HFFc6 (cell line): ENCODE measurements at regions not wholly inside any gene's neighbourhood (a gene's known extent, or its start where the extent isn't known, plus 50 kb on each side); places are given as distances from the start of the nearest gene placed in this dataset.
"Not testable (repeated sequence)": the region's sequence is repeated elsewhere in the genome, so short reads cannot be mapped to it uniquely, and the experiment has no call there.

Experiments used
- DNase-seq: peaks from one replicate; pipeline ENCODE4 v3.0.0-alpha.2; 2018
- H3K27ac Mint-ChIP-seq: 2 replicates; pipeline ENCODE4 v1.8.0; 2020; ENCODE audit warnings: mild to moderate bottlenecking, mixed read lengths
- H3K27me3 Mint-ChIP-seq: 2 replicates; pipeline ENCODE4 v1.8.0; 2021; ENCODE audit warnings: mild to moderate bottlenecking, moderate library complexity, mixed read lengths; ENCODE audit not compliant: insufficient read depth
- H3K36me3 Mint-ChIP-seq: 2 replicates; pipeline ENCODE4 v1.8.0; 2021; ENCODE audit warnings: low read depth, mixed read lengths
- H3K4me1 Mint-ChIP-seq: 2 replicates; pipeline ENCODE4 v1.8.0; 2020; ENCODE audit warnings: low read depth, mixed read lengths
- H3K4me3 Mint-ChIP-seq: 2 replicates; pipeline ENCODE4 v1.8.0; 2020; ENCODE audit warnings: mild to moderate bottlenecking, moderate library complexity, mixed read lengths
- H3K9me3 Mint-ChIP-seq: 2 replicates; pipeline ENCODE4 v1.8.0; 2020; ENCODE audit warnings: mild to moderate bottlenecking, mixed read lengths
- TF ChIP-seq, protein P1 (sequence below): fragments of 200-600 bp; sonication (generic); IDR thresholded peaks from 2 replicates; pipeline ENCODE4 v1.5.0; 2021; ENCODE audit warnings: antibody characterized with exemption, mild to moderate bottlenecking

GRCh38 chr1:189803364-189803763 is 674.3 kb downstream of the BRINP3 start:
- Mint-ChIP-seq H3K36me3 (no peaks in the 10 kb centered on the region; the same call in 1 of the 2 replicates), H3K4me3 (no peak overlapping the region)

GRCh38 chr1:189804352-189804751 is 673.3 kb downstream of the BRINP3 start:
- H3K27ac Mint-ChIP-seq = no peak overlapping the region
- peaks cover 23% of the 10 kb centered on the region for H3K9me3 Mint-ChIP-seq
- TF ChIP-seq, protein P1, sequence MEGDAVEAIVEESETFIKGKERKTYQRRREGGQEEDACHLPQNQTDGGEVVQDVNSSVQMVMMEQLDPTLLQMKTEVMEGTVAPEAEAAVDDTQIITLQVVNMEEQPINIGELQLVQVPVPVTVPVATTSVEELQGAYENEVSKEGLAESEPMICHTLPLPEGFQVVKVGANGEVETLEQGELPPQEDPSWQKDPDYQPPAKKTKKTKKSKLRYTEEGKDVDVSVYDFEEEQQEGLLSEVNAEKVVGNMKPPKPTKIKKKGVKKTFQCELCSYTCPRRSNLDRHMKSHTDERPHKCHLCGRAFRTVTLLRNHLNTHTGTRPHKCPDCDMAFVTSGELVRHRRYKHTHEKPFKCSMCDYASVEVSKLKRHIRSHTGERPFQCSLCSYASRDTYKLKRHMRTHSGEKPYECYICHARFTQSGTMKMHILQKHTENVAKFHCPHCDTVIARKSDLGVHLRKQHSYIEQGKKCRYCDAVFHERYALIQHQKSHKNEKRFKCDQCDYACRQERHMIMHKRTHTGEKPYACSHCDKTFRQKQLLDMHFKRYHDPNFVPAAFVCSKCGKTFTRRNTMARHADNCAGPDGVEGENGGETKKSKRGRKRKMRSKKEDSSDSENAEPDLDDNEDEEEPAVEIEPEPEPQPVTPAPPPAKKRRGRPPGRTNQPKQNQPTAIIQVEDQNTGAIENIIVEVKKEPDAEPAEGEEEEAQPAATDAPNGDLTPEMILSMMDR = no peak
- no peaks in the 10 kb centered on the region for H3K4me1 Mint-ChIP-seq
- DNase-seq = no peak
- H3K36me3 Mint-ChIP-seq = no peaks in the 10 kb centered on the region; the same call in 1 of the 2 replicates
- no peaks in the 10 kb centered on the region for H3K27me3 Mint-ChIP-seq
- H3K4me3 Mint-ChIP-seq = no peak overlapping the region

More at GRCh38 chr1:189803364-189803763, 674.3 kb downstream of the BRINP3 start:
- DNase-seq = no peak
- no peak overlapping the region for H3K27ac Mint-ChIP-seq
- no peaks in the 10 kb centered on the region for H3K27me3 Mint-ChIP-seq
- peaks cover 20% of the 10 kb centered on the region for H3K9me3 Mint-ChIP-seq
- H3K4me1 Mint-ChIP-seq = no peaks in the 10 kb centered on the region
- TF ChIP-seq, protein P1 = no peak

DNA sequence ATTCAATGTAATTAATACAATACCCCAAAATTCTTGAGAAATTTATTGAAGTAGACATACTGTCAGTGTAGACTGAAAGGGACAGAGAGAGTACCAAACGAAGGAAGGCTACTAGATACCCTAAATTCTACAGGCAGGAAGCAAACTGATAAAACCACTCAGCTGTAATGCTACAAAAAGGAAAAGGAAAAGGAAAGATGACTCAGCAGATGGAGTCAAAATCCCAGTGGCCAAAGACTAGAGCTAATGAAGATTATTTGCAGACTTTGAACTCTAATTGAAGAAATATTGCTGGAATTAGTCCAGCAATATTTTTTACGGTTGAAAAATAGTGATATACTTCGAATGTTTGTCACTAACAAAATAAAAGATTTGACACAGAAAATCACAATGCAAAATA is 671.9 kb downstream of the BRINP3 start:
- Mint-ChIP-seq H3K36me3 (no peaks in the 10 kb centered on the region; the same call in 1 of the 2 replicates), H3K4me1 (no peaks in the 10 kb centered on the region), H3K27ac (no peak overlapping the region), H3K4me3 (no peak overlapping the region), H3K9me3 (peaks cover 32% of the 10 kb centered on the region), H3K27me3 (no peaks in the 10 kb centered on the region)
- no peak for DNase-seq
- TF ChIP-seq, protein P1 = no peak

- not testable (repeated sequence) for H3K4me1 Mint-ChIP-seq, DNase-seq, H3K27ac Mint-ChIP-seq, H3K4me3 Mint-ChIP-seq, H3K36me3 Mint-ChIP-seq, H3K27me3 Mint-ChIP-seq
- peaks cover 19% of the 10 kb centered on the region for H3K9me3 Mint-ChIP-seq
Measured at GRCh38 chr1:189810639-189811038, 667.0 kb downstream of the BRINP3 start.

GRCh38 chr1:189811960-189812359 is 665.7 kb downstream of the BRINP3 start:
- TF ChIP-seq, protein P1 = no peak
- no peaks in the 10 kb centered on the region for H3K36me3 Mint-ChIP-seq

GRCh38 chr1:189816558-189816957 is 661.1 kb downstream of the BRINP3 start:
- Mint-ChIP-seq H3K4me1 (no peaks in the 10 kb centered on the region), H3K27ac (no peak overlapping the region), H3K36me3 (no peaks in the 10 kb centered on the region), H3K27me3 (no peaks in the 10 kb centered on the region), H3K9me3 (peaks cover 14% of the 10 kb centered on the region), H3K4me3 (no peak overlapping the region)
- no peak for DNase-seq
- TF ChIP-seq, protein P1 = no peak

More at GRCh38 chr1:189811960-189812359, 665.7 kb downstream of the BRINP3 start:
- Mint-ChIP-seq H3K9me3 (peaks cover 14% of the 10 kb centered on the region), H3K4me1 (no peaks in the 10 kb centered on the region), H3K27me3 (no peaks in the 10 kb centered on the region), H3K4me3 (no peak overlapping the region), H3K27ac (no peak overlapping the region)
- no peak for DNase-seq
